HEK293 (cell line): ENCODE measurements at regions not wholly inside any gene's neighbourhood (a gene's known extent, or its start where the extent isn't known, plus 50 kb on each side); places are given as distances from the start of the nearest gene placed in this dataset.

ENCODE experiments used
- EGR2 ChIP-seq: fragments of 450-650 bp; formaldehyde crosslinking; IDR thresholded peaks from 2 replicates; pipeline ENCODE4 v1.5.1; 2016; ENCODE audit warnings: low read depth, missing biosample characterization, missing genetic modification characterization
- FEZF1 ChIP-seq: fragments of 450-650 bp; formaldehyde crosslinking; IDR thresholded peaks from 2 replicates; pipeline ENCODE4 v1.5.1; 2016; ENCODE audit warnings: missing biosample characterization, missing genetic modification characterization
- KLF9 ChIP-seq: fragments of 450-650 bp; formaldehyde crosslinking; IDR thresholded peaks from 2 replicates; pipeline ENCODE4 v1.5.1; 2016; ENCODE audit warnings: missing biosample characterization, missing genetic modification characterization, low read depth
- OVOL3 ChIP-seq: fragments of 450-650 bp; formaldehyde crosslinking; IDR thresholded peaks from 2 replicates; pipeline ENCODE4 v1.5.1; 2016; ENCODE audit warnings: missing biosample characterization, missing genetic modification characterization
- PRDM10 ChIP-seq: fragments of 450-650 bp; formaldehyde crosslinking; IDR thresholded peaks from 2 replicates; pipeline ENCODE4 v1.5.1; 2016; ENCODE audit warnings: missing biosample characterization, missing genetic modification characterization
- SCRT2 ChIP-seq: fragments of 450-650 bp; formaldehyde crosslinking; IDR thresholded peaks from 2 replicates; pipeline ENCODE4 v1.5.1; 2016; ENCODE audit warnings: missing biosample characterization, missing genetic modification characterization
- TCF7L2 ChIP-seq: IDR thresholded peaks from 2 replicates; pipeline ENCODE4 v1.6.1; 2011; ENCODE audit warnings: low read depth, mild to moderate bottlenecking, inconsistent platforms, low read length, moderate library complexity, borderline replicate concordance
- ZBTB1 ChIP-seq: fragments of 450-650 bp; formaldehyde crosslinking; IDR thresholded peaks from 2 replicates; pipeline ENCODE4 v1.5.1; 2016; ENCODE audit warnings: missing biosample characterization, missing genetic modification characterization
- ZNF184 ChIP-seq: fragments of 450-650 bp; IDR thresholded peaks from 2 replicates; pipeline ENCODE4 v1.5.1; 2018; ENCODE audit warnings: missing biosample characterization, mild to moderate bottlenecking, missing genetic modification characterization
- ZNF221 ChIP-seq: fragments of 450-650 bp; formaldehyde crosslinking; IDR thresholded peaks from 2 replicates; pipeline ENCODE4 v1.5.1; 2017; ENCODE audit warnings: missing biosample characterization, missing genetic modification characterization, borderline replicate concordance
- ZNF292 ChIP-seq: fragments of 450-650 bp; formaldehyde crosslinking; IDR thresholded peaks from 2 replicates; pipeline ENCODE4 v1.5.1; 2016; ENCODE audit warnings: low read depth, missing biosample characterization, missing genetic modification characterization, borderline replicate concordance
- ZNF335 ChIP-seq: fragments of 450-650 bp; formaldehyde crosslinking; conservative IDR thresholded peaks from 2 replicates; pipeline ENCODE4 v1.5.1; 2016; ENCODE audit warnings: missing biosample characterization, missing genetic modification characterization
- ZNF350 ChIP-seq: fragments of 450-650 bp; formaldehyde crosslinking; IDR thresholded peaks from 2 replicates; pipeline ENCODE4 v1.5.0; 2017; ENCODE audit warnings: missing biosample characterization, mild to moderate bottlenecking, missing genetic modification characterization
- ZNF404 ChIP-seq: fragments of 450-650 bp; formaldehyde crosslinking; IDR thresholded peaks from 2 replicates; pipeline ENCODE4 v1.5.1; 2017; ENCODE audit warnings: missing biosample characterization, missing genetic modification characterization
- ZNF513 ChIP-seq: fragments of 450-650 bp; IDR thresholded peaks from 2 replicates; pipeline ENCODE4 v1.5.1; 2018; ENCODE audit warnings: missing biosample characterization, missing genetic modification characterization
- ZNF530 ChIP-seq: fragments of 450-650 bp; formaldehyde crosslinking; IDR thresholded peaks from 2 replicates; pipeline ENCODE4 v1.5.1; 2016; ENCODE audit warnings: low read depth, missing biosample characterization, missing genetic modification characterization
- ZNF561 ChIP-seq: fragments of 450-650 bp; IDR thresholded peaks from 2 replicates; pipeline ENCODE4 v1.5.1; 2018; ENCODE audit warnings: missing biosample characterization, missing genetic modification characterization, borderline replicate concordance
- ZNF571 ChIP-seq: fragments of 450-650 bp; formaldehyde crosslinking; IDR thresholded peaks from 2 replicates; pipeline ENCODE4 v1.5.0; 2017; ENCODE audit warnings: missing biosample characterization, missing genetic modification characterization
- ZNF580 ChIP-seq: fragments of 450-650 bp; formaldehyde crosslinking; IDR thresholded peaks from 2 replicates; pipeline ENCODE4 v1.5.1; 2016; ENCODE audit warnings: missing biosample characterization, missing genetic modification characterization
- ZNF654 ChIP-seq: fragments of 450-650 bp; formaldehyde crosslinking; IDR thresholded peaks from 2 replicates; pipeline ENCODE4 v1.5.1; 2016; ENCODE audit warnings: low read depth, missing biosample characterization, missing genetic modification characterization
- ZNF658 ChIP-seq: fragments of 450-650 bp; formaldehyde crosslinking; IDR thresholded peaks from 2 replicates; pipeline ENCODE4; 2016; ENCODE audit warnings: missing biosample characterization, missing genetic modification characterization
- ZNF747 ChIP-seq: fragments of 450-650 bp; formaldehyde crosslinking; IDR thresholded peaks from 2 replicates; pipeline ENCODE4 v1.5.1; 2016; ENCODE audit warnings: missing biosample characterization, missing genetic modification characterization
- ZNF837 ChIP-seq: fragments of 450-650 bp; formaldehyde crosslinking; IDR thresholded peaks from 2 replicates; pipeline ENCODE4 v1.5.1; 2016; ENCODE audit warnings: missing biosample characterization, missing genetic modification characterization
- ZSCAN23 ChIP-seq: fragments of 450-650 bp; formaldehyde crosslinking; IDR thresholded peaks from 2 replicates; pipeline ENCODE4 v1.5.1; 2016; ENCODE audit warnings: missing biosample characterization, missing genetic modification characterization
- ZSCAN30 ChIP-seq: fragments of 450-650 bp; IDR thresholded peaks from 2 replicates; pipeline ENCODE4 v1.5.1; 2018; ENCODE audit warnings: missing biosample characterization, mild to moderate bottlenecking, missing genetic modification characterization, moderate library complexity
- TF ChIP-seq, protein P1 (sequence below): fragments of 450-650 bp; formaldehyde crosslinking; IDR thresholded peaks from 2 replicates; pipeline ENCODE4 v1.5.1; 2016; ENCODE audit warnings: missing biosample characterization, missing genetic modification characterization
- TF ChIP-seq, protein P2 (sequence below): fragments of 450-650 bp; formaldehyde crosslinking; IDR thresholded peaks from 2 replicates; pipeline ENCODE4 v1.5.1; 2017; ENCODE audit warnings: missing biosample characterization, missing genetic modification characterization
- TF ChIP-seq, protein P3 (sequence below): fragments of 450-650 bp; formaldehyde crosslinking; IDR thresholded peaks from 2 replicates; pipeline ENCODE4 v1.5.1; 2016; ENCODE audit warnings: missing biosample characterization, missing genetic modification characterization
- TF ChIP-seq, protein P4 (sequence below): fragments of 450-650 bp; formaldehyde crosslinking; IDR thresholded peaks from 2 replicates; pipeline ENCODE4 v1.5.0; 2017; ENCODE audit warnings: missing biosample characterization, missing genetic modification characterization, borderline replicate concordance

- TF ChIP-seq ZNF292 (tag by site-specific recombination): no peak
- TF ChIP-seq, protein P1, sequence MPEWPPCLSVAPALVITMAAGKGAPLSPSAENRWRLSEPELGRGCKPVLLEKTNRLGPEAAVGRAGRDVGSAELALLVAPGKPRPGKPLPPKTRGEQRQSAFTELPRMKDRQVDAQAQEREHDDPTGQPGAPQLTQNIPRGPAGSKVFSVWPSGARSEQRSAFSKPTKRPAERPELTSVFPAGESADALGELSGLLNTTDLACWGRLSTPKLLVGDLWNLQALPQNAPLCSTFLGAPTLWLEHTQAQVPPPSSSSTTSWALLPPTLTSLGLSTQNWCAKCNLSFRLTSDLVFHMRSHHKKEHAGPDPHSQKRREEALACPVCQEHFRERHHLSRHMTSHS (tag by site-specific recombination): no peak
- TF ChIP-seq ZSCAN30: 0 out of 2 replicates have a peak, but pooled peaks have one; percentile 34
- TF ChIP-seq ZNF404 (tag by site-specific recombination): no peak
- TF ChIP-seq KLF9 (tag by site-specific recombination): no peak
- no peak for TF ChIP-seq ZBTB1 (tag by site-specific recombination)
- TF ChIP-seq ZNF350 (tag by site-specific recombination): no peak
- no peak for TF ChIP-seq ZNF530
- no peak for TF ChIP-seq OVOL3 (tag by site-specific recombination)
- no peak for TF ChIP-seq ZNF747 (tag by site-specific recombination)
- TF ChIP-seq FEZF1: no peak
- peak; percentile 65 for TF ChIP-seq ZNF654
- TF ChIP-seq EGR2 (tag by site-specific recombination): no peak
- TF ChIP-seq ZNF221 (tag by site-specific recombination): no peak
- no peak for TF ChIP-seq ZNF513 (tag by site-specific recombination)
- TF ChIP-seq, protein P2, sequence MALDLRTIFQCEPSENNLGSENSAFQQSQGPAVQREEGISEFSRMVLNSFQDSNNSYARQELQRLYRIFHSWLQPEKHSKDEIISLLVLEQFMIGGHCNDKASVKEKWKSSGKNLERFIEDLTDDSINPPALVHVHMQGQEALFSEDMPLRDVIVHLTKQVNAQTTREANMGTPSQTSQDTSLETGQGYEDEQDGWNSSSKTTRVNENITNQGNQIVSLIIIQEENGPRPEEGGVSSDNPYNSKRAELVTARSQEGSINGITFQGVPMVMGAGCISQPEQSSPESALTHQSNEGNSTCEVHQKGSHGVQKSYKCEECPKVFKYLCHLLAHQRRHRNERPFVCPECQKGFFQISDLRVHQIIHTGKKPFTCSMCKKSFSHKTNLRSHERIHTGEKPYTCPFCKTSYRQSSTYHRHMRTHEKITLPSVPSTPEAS: 0 out of 2 replicates have a peak, but pooled peaks have one; percentile 27
- TF ChIP-seq ZSCAN23: no peak
- peak; percentile 56; the same call in 1 of the 2 replicates for TF ChIP-seq ZNF561 (tag by site-specific recombination)
- no peak for TF ChIP-seq ZNF837 (tag by site-specific recombination)
- TF ChIP-seq, protein P3, sequence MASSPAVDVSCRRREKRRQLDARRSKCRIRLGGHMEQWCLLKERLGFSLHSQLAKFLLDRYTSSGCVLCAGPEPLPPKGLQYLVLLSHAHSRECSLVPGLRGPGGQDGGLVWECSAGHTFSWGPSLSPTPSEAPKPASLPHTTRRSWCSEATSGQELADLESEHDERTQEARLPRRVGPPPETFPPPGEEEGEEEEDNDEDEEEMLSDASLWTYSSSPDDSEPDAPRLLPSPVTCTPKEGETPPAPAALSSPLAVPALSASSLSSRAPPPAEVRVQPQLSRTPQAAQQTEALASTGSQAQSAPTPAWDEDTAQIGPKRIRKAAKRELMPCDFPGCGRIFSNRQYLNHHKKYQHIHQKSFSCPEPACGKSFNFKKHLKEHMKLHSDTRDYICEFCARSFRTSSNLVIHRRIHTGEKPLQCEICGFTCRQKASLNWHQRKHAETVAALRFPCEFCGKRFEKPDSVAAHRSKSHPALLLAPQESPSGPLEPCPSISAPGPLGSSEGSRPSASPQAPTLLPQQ: no peak
- no peak for TF ChIP-seq ZNF335 (tag by site-specific recombination)
- TF ChIP-seq SCRT2 (tag by site-specific recombination): peak; percentile 58
- no peak for TF ChIP-seq ZNF571 (tag by site-specific recombination)
- peak; percentile 61; the same call in 1 of the 2 replicates for TF ChIP-seq PRDM10
- TF ChIP-seq, protein P4, sequence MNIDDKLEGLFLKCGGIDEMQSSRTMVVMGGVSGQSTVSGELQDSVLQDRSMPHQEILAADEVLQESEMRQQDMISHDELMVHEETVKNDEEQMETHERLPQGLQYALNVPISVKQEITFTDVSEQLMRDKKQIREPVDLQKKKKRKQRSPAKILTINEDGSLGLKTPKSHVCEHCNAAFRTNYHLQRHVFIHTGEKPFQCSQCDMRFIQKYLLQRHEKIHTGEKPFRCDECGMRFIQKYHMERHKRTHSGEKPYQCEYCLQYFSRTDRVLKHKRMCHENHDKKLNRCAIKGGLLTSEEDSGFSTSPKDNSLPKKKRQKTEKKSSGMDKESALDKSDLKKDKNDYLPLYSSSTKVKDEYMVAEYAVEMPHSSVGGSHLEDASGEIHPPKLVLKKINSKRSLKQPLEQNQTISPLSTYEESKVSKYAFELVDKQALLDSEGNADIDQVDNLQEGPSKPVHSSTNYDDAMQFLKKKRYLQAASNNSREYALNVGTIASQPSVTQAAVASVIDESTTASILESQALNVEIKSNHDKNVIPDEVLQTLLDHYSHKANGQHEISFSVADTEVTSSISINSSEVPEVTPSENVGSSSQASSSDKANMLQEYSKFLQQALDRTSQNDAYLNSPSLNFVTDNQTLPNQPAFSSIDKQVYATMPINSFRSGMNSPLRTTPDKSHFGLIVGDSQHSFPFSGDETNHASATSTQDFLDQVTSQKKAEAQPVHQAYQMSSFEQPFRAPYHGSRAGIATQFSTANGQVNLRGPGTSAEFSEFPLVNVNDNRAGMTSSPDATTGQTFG (tag by site-specific recombination): no peak
- no peak for TF ChIP-seq TCF7L2
- no peak for TF ChIP-seq ZNF580
- no peak for TF ChIP-seq ZNF184 (tag by site-specific recombination)
- no peak for TF ChIP-seq ZNF658 (tag by site-specific recombination)
These were observed 66.2 kb upstream of the SNX9 start (continued) for GRCh38 chr6:157756708-157757429.
